Endothelial cell of umbilical vein (primary cell): ENCODE measurements at regions not wholly inside any gene's neighbourhood (a gene's known extent, or its start where the extent isn't known, plus 50 kb on each side); places are given as distances from the start of the nearest gene placed in this dataset.
A peak's percentile ranks its signal among the peaks of the same experiment; 100 is the strongest.

Source experiments
- BruUV-seq: library from RNA; stranded (reverse); fragments of 400-500 nt; replicated peaks from 2 replicates; lab custom pipeline; 2021; lab: Mats Ljungman, UMichigan
- CTCF ChIA-PET: fragments of 300-600, 350-600 bp; sonication (Branson Sonifier 250); formaldehyde crosslinking; loops from one replicate; lab custom pipeline; 2021; ENCODE audit warnings: antibody characterized with exemption, inconsistent platforms; lab: Charles Lee
- POLR2A ChIA-PET: fragments of 300-600, 350-600 bp; sonication (Branson Sonifier 250); formaldehyde crosslinking; loops from one replicate; lab custom pipeline; 2021; ENCODE audit warnings: antibody characterized with exemption, inconsistent platforms; lab: Charles Lee
- DNase-seq: peaks from one replicate; pipeline ENCODE4 v3.0.0-alpha.2; 2011; ENCODE audit warnings: low read depth, low spot score
- FAIRE-seq: peaks from 2 replicates; lab custom pipeline; 2011; peaks lifted over from hg19 to GRCh38; lab: Jason Lieb, UNC
- H2AFZ ChIP-seq: 2 replicates; pipeline ENCODE4 v1.6.0; 2012; ENCODE audit warnings: low read depth, low read length, control low read depth, inconsistent platforms
- H3K27ac ChIP-seq: 2 replicates; pipeline ENCODE4 v1.5.1; 2011; ENCODE audit warnings: low read depth, mild to moderate bottlenecking, control low read depth, low read length, moderate library complexity; ENCODE audit not compliant: insufficient read depth
- H3K27me3 ChIP-seq, 2 experiments: 2 replicates each; pipeline versions ENCODE4 v1.6.0 to v1.6.1; 2011; ENCODE audit warnings: low read length in 2 of 2, mixed read lengths in 1 of 2; ENCODE audit not compliant: control insufficient read depth in 2 of 2, insufficient read depth in 2 of 2
- H3K36me3 ChIP-seq, 2 experiments: 2 replicates in 1 of 2; 3 replicates in 1 of 2; pipeline ENCODE4 v1.5.1; 2011; ENCODE audit warnings: low read length in 2 of 2, mild to moderate bottlenecking in 1 of 2, moderate library complexity in 1 of 2; ENCODE audit not compliant: control insufficient read depth in 2 of 2, insufficient read depth in 2 of 2; ENCODE audit errors: extremely low read depth in 1 of 2
- H3K4me1 ChIP-seq: 3 replicates; pipeline ENCODE4 v1.5.1; 2011; ENCODE audit warnings: mild to moderate bottlenecking, low read length; ENCODE audit not compliant: control insufficient read depth, insufficient read depth; ENCODE audit errors: extremely low read depth
- H3K4me2 ChIP-seq: 2 replicates; pipeline ENCODE4 v1.6.1; 2011; ENCODE audit warnings: low read length, control low read depth, mixed read lengths; ENCODE audit not compliant: insufficient read depth
- H3K4me3 ChIP-seq, 3 experiments: fragments of 200-600 bp in 1 of 3; sonication (generic), shearing (Covaris generic) in 1 of 3; replicated peaks in 1 of 3; 2 replicates each; pipeline ENCODE4 v1.5.1; 2011 to 2016; ENCODE audit warnings: control low read depth in 3 of 3, low read length in 3 of 3, mild to moderate bottlenecking in 2 of 3, inconsistent platforms in 1 of 3, low read depth in 1 of 3, moderate library complexity in 1 of 3; ENCODE audit not compliant: insufficient read depth in 1 of 3
- H3K79me2 ChIP-seq: 2 replicates; pipeline ENCODE4 v1.6.0; 2012; ENCODE audit warnings: low read length, inconsistent platforms; ENCODE audit not compliant: control insufficient read depth, insufficient read depth
- H3K9ac ChIP-seq: replicated peaks from 2 replicates; pipeline ENCODE3; 2011; ENCODE audit warnings: low read length, control low read depth; ENCODE audit not compliant: insufficient read depth; ENCODE audit errors: extremely low read depth
- H3K9me1 ChIP-seq: replicated peaks from 3 replicates; pipeline ENCODE4 v1.6.0; 2011; ENCODE audit warnings: mild to moderate bottlenecking, low read length; ENCODE audit not compliant: control insufficient read depth, insufficient read depth; ENCODE audit errors: extremely low read depth
- H3K9me3 ChIP-seq: replicated peaks from 2 replicates; pipeline ENCODE4 v1.5.1; 2012; ENCODE audit warnings: low read length, inconsistent platforms; ENCODE audit not compliant: control insufficient read depth, insufficient read depth
- H4K20me1 ChIP-seq: replicated peaks from 2 replicates; pipeline ENCODE3; 2011; ENCODE audit warnings: mild to moderate bottlenecking, low read length; ENCODE audit not compliant: control insufficient read depth, insufficient read depth; ENCODE audit errors: extremely low read depth
- CTCF ChIP-seq, 2 donors: IDR thresholded peaks; 1 replicate in 1 of 2; 2 replicates in 1 of 2; pipeline ENCODE4 v1.5.1; 2011; ENCODE audit warnings: low read length in 2 of 2, mild to moderate bottlenecking in 2 of 2, moderate library complexity in 2 of 2, control low read depth in 1 of 2, inconsistent platforms in 1 of 2, low read depth in 1 of 2; ENCODE audit not compliant: insufficient read depth in 1 of 2; ENCODE audit errors: extremely low read depth in 1 of 2
- EZH2 ChIP-seq: IDR thresholded peaks from 2 replicates; pipeline ENCODE4 v1.6.1; 2012; ENCODE audit warnings: borderline replicate concordance, low read depth, mild to moderate bottlenecking, moderate library complexity, low read length, inconsistent platforms; ENCODE audit not compliant: severe bottlenecking
- FOS ChIP-seq: IDR thresholded peaks from 2 replicates; pipeline ENCODE4 v1.6.1; 2011; ENCODE audit warnings: mild to moderate bottlenecking, low read length, moderate library complexity, borderline replicate concordance; ENCODE audit not compliant: insufficient read depth
- GATA2 ChIP-seq: IDR thresholded peaks from 2 replicates; pipeline ENCODE4 v1.7.0; 2011; ENCODE audit warnings: low read depth, mild to moderate bottlenecking, moderate library complexity, mixed read lengths, low read length; ENCODE audit not compliant: insufficient read length, insufficient read depth
- JUN ChIP-seq: IDR thresholded peaks from 2 replicates; pipeline ENCODE4 v1.6.1; 2011; ENCODE audit warnings: borderline replicate concordance, low read depth; ENCODE audit not compliant: insufficient read length, insufficient read depth
- MAX ChIP-seq: IDR thresholded peaks from 2 replicates; pipeline ENCODE4 v1.6.1; 2011; ENCODE audit not compliant: insufficient read depth, insufficient read length
- MYC ChIP-seq: IDR thresholded peaks from one replicate; pipeline ENCODE4 v1.6.1; 2011; ENCODE audit warnings: mild to moderate bottlenecking, low read depth, low read length
- POLR2A ChIP-seq: IDR thresholded peaks from 2 replicates; pipeline ENCODE4 v1.6.1; 2012; ENCODE audit warnings: low read depth, mild to moderate bottlenecking, control low read depth, low read length
- POLR2AphosphoS5 ChIP-seq: IDR thresholded peaks from 2 replicates; pipeline ENCODE4 v1.6.1; 2012; ENCODE audit warnings: low read depth, mild to moderate bottlenecking, control low read depth, low read length, moderate library complexity; ENCODE audit not compliant: insufficient read depth
- dilution Hi-C: fragments of 300-500 bp; cut with MboI; formaldehyde crosslinking; loops from one replicate; pipeline ENCODE4 v1.15.0; 2019; ENCODE audit warnings: low sequenced_read_pairs; ENCODE audit not compliant: extremely low pct_ligation_motif_present
- intact Hi-C: fragments of 100-400 bp; cut with micrococcal nuclease; formaldehyde crosslinking; loops from one replicate; pipeline ENCODE4 v1.10.0; 2022

- H3K27ac ChIP-seq: no peak overlapping the region
- H3K4me3 ChIP-seq: no peak overlapping the region
- H4K20me1 ChIP-seq: no peaks in the 10 kb centered on the region
- DNase-seq: peak; percentile 39
- dilution Hi-C loops (no loop called here), intact Hi-C loops (no loop called here)
- H3K4me2 ChIP-seq: peak overlapping the region; percentile 6
- no peaks in the 10 kb centered on the region for H3K4me1 ChIP-seq
- no peak for FAIRE-seq
- no peak overlapping the region for H2AFZ ChIP-seq
- no TSS peak for BruUV-seq
- no peaks in the 10 kb centered on the region for H3K9me1 ChIP-seq
- POLR2A ChIA-PET: no interaction called here
- no peaks in the 10 kb centered on the region for H3K36me3 ChIP-seq
- H3K27me3 ChIP-seq: no peaks in the 10 kb centered on the region
- CTCF ChIA-PET: no interaction called here
- TF ChIP-seq FOS (peak; percentile 37), JUN (no peak), MAX (no peak), POLR2A (no peak)
- no peaks in the 10 kb centered on the region for H3K79me2 ChIP-seq
- H3K9ac ChIP-seq: no peak overlapping the region
- H3K9me3 ChIP-seq: no peaks in the 10 kb centered on the region
Observed at GRCh38 chr4:173794662-173795061, 264.6 kb upstream of the HAND2 start.

GRCh38 chr4:173793937-173794510 is 264.0 kb upstream of the HAND2 start:
- Histone ChIP-seq H3K9me3 (no peaks in the 10 kb centered on the region), H3K79me2 (no peaks in the 10 kb centered on the region), H3K4me1 (no peaks in the 10 kb centered on the region), H3K4me2 (peak overlapping the region; percentile 6), H4K20me1 (no peaks in the 10 kb centered on the region), H3K27ac (no peak overlapping the region), H3K4me3 (no peak overlapping the region), H3K9ac (no peak overlapping the region), H3K9me1 (no peaks in the 10 kb centered on the region), H3K27me3 (no peaks in the 10 kb centered on the region), H3K36me3 (no peaks in the 10 kb centered on the region), H2AFZ (no peak overlapping the region)
- intact Hi-C loops (no loop called here), dilution Hi-C loops (no loop called here)
- BruUV-seq: no TSS peak
- no peak for DNase-seq
- no peak for FAIRE-seq
- POLR2A ChIA-PET: no interaction called here
- TF ChIP-seq GATA2 (no peak), EZH2 (no peak), FOS (no peak), JUN (no peak), CTCF (IDR thresholded peaks at IDR 0.05; ENCODE audit: extremely low read depth in 1 of 2, insufficient read depth in 1 of 2, low read depth in 1 of 2, low read length in 2 of 2) (no peak), MYC (no peak), POLR2AphosphoS5 (no peak), POLR2A (no peak), MAX (no peak)
- CTCF ChIA-PET: no interaction called here
